ENCODE measurements at regions not wholly inside any gene's neighbourhood (a gene's known extent, or its start where the extent isn't known, plus 50 kb on each side); places are given as distances from the start of the nearest gene placed in this dataset.

DNA sequence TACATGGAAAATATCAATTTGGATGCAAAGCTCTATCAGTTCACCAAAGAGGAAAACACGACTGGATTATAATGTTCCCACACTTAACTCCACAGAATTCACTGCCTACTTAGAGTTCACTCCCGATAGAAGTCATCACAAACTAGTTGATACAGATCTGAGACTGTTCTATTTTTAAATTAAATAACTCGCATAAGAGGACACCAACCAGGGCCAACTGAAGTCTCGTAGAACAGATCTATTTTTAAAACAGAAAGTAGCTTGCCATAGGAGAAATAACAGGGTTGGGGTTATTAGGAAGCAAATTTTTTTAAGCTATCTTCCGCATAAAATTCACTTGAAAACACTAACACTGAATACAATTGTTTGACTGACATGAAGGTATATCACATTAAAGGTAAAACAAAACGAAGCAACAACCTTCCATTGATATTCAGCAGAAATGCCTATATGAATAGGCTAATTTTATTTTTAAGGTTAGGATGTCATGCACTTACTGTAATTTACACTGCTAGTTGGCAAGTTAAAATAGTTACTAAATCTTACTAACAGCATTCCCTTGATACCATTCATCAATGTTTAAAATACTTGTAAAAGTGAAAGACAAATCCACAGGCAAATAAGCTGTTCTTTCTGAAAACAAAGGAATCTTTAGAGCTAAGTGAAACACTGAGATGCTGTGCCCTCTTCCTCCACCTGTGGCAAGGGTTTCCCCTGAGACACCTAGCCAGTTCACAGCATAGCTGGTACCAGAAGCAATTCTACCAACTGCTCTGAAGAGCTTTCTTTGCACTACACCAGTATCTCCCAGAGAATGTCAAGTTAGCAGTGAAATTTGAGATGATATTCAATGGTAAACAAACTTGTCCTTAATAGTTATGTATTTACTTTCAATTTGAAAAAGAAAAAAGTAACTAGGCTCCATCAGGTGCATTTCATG, 186.7 kb upstream of the ANK3 start:
- no peak for DNase-seq (ENCODE audit: low read depth)
- no peak overlapping the region for H3K4me3 ChIP-seq (ENCODE audit: low read depth, low read length)

DNA sequence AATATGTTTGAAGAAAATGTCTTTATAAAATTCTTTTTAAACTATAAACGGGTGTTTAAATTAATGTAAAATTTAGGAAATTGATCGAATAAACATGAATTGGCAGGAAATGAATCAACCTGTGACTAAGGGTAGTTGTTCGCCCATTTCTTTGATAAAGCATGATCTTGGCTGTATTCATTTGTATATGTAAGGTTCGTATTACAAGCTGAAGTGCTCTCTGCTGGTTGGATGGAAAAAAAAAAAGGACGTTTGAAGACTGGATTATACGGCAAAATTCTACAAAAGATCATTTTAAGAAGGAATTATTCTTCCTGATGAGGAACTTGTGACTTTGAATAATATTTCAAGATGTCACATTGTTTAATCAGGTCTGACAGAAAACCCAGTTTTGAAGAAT, 185.4 kb upstream of the ANK3 start:
- H3K4me3 ChIP-seq (ENCODE audit: low read depth, low read length), result no peak overlapping the region
- DNase-seq (ENCODE audit: low read depth), result no peak

GRCh38 chr10:60574388-60574787, 184.7 kb upstream of the ANK3 start:
- no peak overlapping the region for H3K4me3 ChIP-seq (ENCODE audit: low read depth, low read length)
- peak; percentile 6 for DNase-seq (ENCODE audit: low read depth)

DNA sequence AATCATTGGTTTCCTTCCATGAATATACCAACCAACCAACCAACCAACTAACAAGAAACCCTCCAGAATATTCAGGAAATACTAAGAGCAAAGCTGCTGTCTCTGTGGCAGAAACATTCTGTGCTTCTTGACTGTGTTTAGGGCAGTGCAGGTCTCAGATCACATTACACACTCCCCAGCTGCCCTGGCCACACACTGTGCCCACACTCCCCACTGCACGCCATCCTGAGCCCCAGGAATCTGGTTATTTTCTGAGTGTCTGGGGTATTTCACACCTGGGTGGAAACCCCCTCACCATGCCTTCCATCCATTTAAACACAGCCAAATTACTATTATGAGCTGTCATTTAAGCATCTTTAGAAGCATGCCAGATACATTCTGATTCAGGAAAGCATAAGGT, 183.7 kb upstream of the ANK3 start:
- H3K4me3 ChIP-seq (ENCODE audit: low read depth, low read length), result no peak overlapping the region
- DNase-seq (ENCODE audit: low read depth), result peak; percentile 15

DNA sequence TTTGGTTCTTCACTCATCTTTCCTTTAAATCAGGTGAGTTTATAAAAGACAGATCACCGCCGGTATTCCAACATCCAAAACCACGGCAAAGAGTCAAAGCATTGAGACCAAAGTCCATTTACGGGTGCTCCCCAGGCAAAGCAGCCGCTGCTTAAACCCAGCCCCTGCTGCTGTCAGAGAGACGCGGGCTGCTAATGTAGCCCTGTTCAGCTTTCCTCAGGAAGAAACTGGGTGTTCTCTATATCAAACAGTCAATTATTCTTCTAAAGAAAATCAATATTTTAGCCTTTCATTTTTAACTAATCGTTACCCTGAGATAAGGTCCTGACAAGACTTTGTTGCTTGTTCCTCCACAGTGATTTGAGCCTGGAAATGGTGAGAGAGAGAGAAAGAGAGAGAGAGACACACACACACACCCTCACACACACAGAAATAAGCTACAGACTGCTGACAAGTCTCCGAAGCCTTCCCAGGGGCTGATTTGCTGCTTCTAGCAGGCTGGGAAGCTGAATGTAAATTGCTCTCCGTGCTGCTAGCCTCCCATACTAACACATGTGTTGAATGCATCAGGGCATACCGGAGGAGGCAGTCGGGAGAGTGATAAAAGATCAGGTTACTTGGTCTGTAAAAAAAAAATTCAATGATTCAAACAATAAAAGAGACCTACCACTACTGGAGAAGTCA, 183.0 kb upstream of the ANK3 start:
- peak; percentile 66 for DNase-seq (ENCODE audit: low read depth)
- peak overlapping the region; percentile 39 for H3K4me3 ChIP-seq (ENCODE audit: low read depth, low read length)

- no peak for DNase-seq (ENCODE audit: low read depth)
- H3K4me3 ChIP-seq (ENCODE audit: low read depth, low read length), result no peak overlapping the region
These were observed 181.2 kb upstream of the ANK3 start for GRCh38 chr10:60570896-60571295.

GRCh38 chr10:60570272-60570865, 180.7 kb upstream of the ANK3 start:
- H3K4me3 ChIP-seq (ENCODE audit: low read depth, low read length), result no peak overlapping the region
- no peak for DNase-seq (ENCODE audit: low read depth)

- DNase-seq (ENCODE audit: low read depth), result no peak
- no peak overlapping the region for H3K4me3 ChIP-seq (ENCODE audit: low read depth, low read length)
These were observed 180.0 kb upstream of the ANK3 start for GRCh38 chr10:60569681-60570080.

GRCh38 chr10:60566096-60566495, 176.4 kb upstream of the ANK3 start:
- no peak overlapping the region for H3K4me3 ChIP-seq (ENCODE audit: low read depth, low read length)
- DNase-seq (ENCODE audit: low read depth), result no peak

GRCh38 chr10:60565492-60565891, 175.8 kb upstream of the ANK3 start:
- DNase-seq (ENCODE audit: low read depth), result no peak
- no peak overlapping the region for H3K4me3 ChIP-seq (ENCODE audit: low read depth, low read length)

DNA sequence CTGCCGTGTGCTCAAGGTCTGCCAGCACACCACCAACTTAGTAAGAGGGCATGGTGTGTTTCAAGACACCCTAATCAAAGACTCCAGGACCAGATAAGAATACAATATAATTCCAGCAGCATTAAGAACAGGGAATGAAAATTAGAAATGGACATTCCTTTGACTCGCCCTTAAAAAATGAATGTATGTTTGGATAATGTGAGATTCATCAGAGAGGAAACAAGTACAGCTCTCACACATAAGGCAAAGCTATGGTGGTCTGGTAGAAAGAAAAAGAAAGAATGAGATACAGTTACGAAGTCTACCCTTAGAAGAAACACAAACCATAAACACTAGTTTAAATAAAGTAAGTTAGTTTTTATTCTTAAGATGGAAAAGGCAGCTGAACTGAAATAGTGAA, 174.8 kb upstream of the ANK3 start:
- DNase-seq (ENCODE audit: low read depth), result peak; percentile 6
- H3K4me3 ChIP-seq (ENCODE audit: low read depth, low read length), result no peak overlapping the region

GRCh38 chr10:60560451-60560850, 170.8 kb upstream of the ANK3 start:
- DNase-seq (ENCODE audit: low read depth), result no peak
- no peak overlapping the region for H3K4me3 ChIP-seq (ENCODE audit: low read depth, low read length)

DNA sequence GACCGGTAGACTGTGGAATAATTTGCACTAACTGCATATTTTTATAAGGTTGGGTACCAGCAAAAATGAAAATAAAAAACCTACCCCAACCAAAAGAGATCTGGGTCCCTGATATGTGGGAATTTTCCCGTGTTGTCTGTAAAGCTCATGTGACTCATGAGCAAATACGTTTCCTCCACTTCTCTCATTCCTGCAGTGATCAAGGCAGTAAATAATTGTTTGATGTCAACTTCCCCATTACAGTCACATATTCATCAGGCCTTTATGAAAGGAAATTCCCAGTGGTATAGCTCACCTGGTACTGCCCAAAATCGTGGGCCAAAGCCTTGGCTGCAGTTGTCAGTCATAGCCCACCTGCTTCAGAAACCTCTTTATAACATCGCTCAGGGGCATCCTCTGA, 166.0 kb upstream of the ANK3 start:
- DNase-seq (ENCODE audit: low read depth), result no peak
- H3K4me3 ChIP-seq (ENCODE audit: low read depth, low read length), result no peak overlapping the region

GRCh38 chr10:60549686-60550085, 160.0 kb upstream of the ANK3 start:
- no peak for DNase-seq (ENCODE audit: low read depth)
- H3K4me3 ChIP-seq (ENCODE audit: low read depth, low read length), result no peak overlapping the region

DNA sequence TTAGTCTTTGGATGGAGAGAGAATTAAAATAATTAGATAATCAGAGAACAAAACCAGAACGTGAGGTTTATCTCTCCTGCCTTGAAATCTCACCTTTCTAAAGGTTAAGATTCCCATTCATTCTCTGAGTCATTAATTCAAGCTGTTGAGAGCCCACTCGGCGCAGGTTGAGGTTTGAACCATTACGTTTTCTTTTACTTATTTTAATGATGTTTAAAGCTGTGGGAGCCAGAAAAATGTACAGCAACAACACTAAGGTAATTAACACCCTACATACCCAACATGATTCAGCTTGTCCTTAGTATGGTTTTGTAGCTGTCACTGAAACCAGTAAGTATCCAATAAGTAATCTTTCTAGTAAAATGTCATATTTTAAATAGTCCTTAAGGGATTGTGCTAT, 153.0 kb upstream of the ANK3 start:
- DNase-seq (ENCODE audit: low read depth), result no peak
- no peak overlapping the region for H3K4me3 ChIP-seq (ENCODE audit: low read depth, low read length)

DNA sequence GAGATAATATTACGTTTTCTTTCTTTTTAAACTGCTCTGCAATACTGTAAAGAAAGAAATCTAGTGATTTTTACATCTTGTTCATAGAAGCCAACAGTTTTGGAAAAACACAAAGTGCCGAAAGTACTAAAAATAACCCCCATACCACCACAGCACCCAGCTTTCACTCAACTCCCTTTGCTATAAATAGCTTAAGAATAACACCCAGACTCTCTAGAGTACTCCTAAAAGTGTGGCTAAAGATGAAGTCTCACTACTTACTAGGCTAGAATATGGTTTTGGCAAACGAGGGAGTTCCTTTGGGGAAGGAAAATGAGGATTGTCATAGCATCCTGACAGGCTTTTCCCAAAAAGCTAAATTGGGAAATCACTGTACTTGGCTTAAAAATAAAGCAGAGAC, 151.8 kb upstream of the ANK3 start:
- no peak for DNase-seq (ENCODE audit: low read depth)
- H3K4me3 ChIP-seq (ENCODE audit: low read depth, low read length), result no peak overlapping the region

DNA sequence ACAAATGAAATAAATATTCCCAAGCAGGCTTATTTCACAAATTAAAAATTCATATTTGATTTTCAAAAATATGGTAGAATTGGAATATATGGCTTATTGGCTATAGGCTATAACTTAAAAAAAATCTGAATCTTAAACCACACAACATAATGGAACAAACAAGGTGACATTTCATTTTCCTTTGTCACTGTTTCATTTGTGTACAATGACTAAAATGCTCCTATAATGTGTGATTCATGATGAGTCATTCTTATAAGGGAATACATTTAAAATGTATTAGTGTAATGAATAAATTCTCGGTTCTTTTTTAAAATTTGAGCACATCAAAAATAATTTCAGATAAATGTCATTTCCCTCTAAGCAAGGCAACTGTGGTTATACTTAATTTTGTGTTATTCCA, 148.0 kb upstream of the ANK3 start:
- H3K4me3 ChIP-seq (ENCODE audit: low read depth, low read length), result no peak overlapping the region
- no peak for DNase-seq (ENCODE audit: low read depth)

GRCh38 chr10:60536529-60537114, 146.9 kb upstream of the ANK3 start:
- DNase-seq (ENCODE audit: low read depth), result peak; percentile 52
- H3K4me3 ChIP-seq (ENCODE audit: low read depth, low read length), result no peak overlapping the region

- DNase-seq (ENCODE audit: low read depth), result no peak
- no peak overlapping the region for H3K4me3 ChIP-seq (ENCODE audit: low read depth, low read length)
These were observed 145.8 kb upstream of the ANK3 start for GRCh38 chr10:60535427-60535826.

DNA sequence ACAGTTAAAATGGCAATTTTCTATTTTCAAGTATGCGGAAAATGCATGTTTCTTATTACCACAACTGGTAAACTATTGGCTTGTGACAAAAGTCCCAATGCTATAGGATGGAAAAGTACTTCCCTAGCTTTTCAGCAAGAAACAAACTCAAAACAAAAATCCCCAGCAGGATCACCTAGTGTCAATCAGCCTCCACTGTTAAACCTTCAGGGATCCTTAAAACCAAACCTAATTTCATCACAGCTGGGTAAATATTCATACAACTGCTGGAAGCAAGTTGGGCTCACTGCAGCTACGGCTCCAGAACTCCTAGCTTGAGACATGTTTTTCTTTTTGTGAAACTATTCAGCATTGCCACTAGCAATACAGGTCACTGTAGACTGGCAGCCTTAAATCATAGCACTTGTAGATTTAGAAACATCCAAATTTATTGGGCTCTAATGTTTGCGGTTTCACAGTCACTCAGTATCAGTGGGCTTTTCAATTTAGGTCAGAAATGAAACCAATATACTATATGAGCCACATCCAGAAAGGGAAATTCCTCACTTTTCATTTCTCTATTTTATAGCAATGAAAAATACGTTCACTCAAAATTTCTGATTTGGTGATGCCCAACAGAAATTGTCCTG, 145.2 kb upstream of the ANK3 start:
- no peak for DNase-seq (ENCODE audit: low read depth)
- no peak overlapping the region for H3K4me3 ChIP-seq (ENCODE audit: low read depth, low read length)

Data from skeletal muscle cell (primary cell).